ENCODE measurements at regions not wholly inside any gene's neighbourhood (a gene's known extent, or its start where the extent isn't known, plus 50 kb on each side); places are given as distances from the start of the nearest gene placed in this dataset.

DNA sequence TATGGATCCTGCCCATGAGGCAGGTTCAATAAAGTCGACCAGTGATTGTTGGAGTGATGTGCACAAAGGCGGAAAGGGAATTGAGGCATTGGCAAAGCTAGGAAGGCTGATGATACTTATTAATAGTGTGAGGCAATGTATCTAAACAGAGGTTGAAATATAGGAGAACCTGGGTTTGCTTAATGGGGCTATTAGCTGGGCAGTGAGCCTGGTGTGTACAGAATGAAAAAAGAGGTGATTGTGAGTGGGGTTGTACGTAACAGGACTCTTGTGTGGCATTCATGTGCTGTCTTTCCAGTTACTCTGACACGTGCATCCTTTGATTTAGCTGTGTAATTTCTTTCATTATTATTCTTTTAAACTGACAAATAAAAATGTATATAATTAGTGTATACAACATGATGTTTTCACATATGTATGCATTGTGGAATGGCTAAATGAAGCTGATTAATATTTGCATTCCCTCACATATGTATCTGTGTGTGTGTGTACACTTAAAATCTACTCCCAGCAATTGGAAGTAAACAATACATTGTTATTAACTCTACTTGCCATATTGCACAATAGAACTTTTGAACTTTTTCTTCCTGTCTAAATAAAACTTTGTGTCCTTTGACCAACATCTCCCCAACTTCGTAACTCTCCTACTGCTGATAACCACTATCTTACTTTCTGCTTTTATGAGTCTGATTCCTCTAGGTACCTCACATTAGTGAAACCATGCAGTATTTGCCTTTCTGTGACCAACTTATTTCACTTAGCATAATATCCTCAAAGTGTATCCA is 220.5 kb upstream of the SLC35B3 start (continued):
- TF ChIP-seq RXRA (IDR thresholded peaks at IDR 0.05) (peak; percentile 72 to 75), FOXA1 (IDR thresholded peaks at IDR 0.05) (peak; percentile 4), HNF4A (conservative IDR thresholded peaks at IDR 0.05) (peak; percentile 81 to 82), RAD21 (IDR thresholded peaks at IDR 0.05) (peak; percentile 29 to 45), NR2F2 (IDR thresholded peaks at IDR 0.05) (no peak), YY1 (IDR thresholded peaks at IDR 0.05) (peak; percentile 33)

DNA sequence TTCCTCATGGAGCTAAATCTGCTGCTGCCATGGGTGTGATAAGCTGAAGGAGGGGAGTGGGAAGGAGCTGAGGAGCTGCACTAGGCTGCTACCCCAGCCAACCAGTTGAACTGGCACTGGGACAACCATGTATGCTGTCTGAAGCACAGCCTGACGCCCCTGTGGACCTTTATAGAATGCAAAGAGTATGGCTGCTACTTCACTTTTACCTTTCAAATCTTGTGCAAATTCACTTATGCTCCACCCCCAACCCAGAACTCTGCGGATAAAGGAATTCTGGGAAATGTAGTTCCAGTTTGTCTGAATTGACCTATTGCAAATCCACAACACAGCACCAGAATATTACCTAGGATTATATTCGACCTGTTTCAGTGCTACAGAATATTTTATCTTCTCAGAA is 217.4 kb upstream of the SLC35B3 start:
- Histone ChIP-seq H3K9me3 (ENCODE audit: control insufficient read depth in 4 of 4, low read length in 3 of 4) (no peaks in the 10 kb centered on the region), H3K4me1 (ENCODE audit: control insufficient read depth in 4 of 4, insufficient read depth in 4 of 4, low read length in 3 of 4) (peaks cover 0 to 50% (median 30%) of the 10 kb centered on the region in 4 donors), H3K27ac (ENCODE audit: low read depth in 1 of 2, low read length in 2 of 2) (peak overlapping the region; percentile 54 to 65), H3K36me3 (ENCODE audit: control insufficient read depth in 4 of 4, insufficient read depth in 3 of 4, low read depth in 1 of 4, low read length in 3 of 4) (no peaks in the 10 kb centered on the region), H3K4me3 (ENCODE audit: low read depth in 1 of 3, low read length in 3 of 3) (peak overlapping the region; percentile 55 to 72 (median 62)), H3K27me3 (ENCODE audit: control insufficient read depth in 4 of 4, insufficient read depth in 4 of 4, low read length in 3 of 4) (no peaks in the 10 kb centered on the region), H3K9ac (ENCODE audit: low read depth in 1 of 2, low read length in 2 of 2) (peak overlapping the region in 1 of 2 donors; percentile 28)
- TF ChIP-seq REST (IDR thresholded peaks at IDR 0.05) (no peak), HNF4A (conservative IDR thresholded peaks at IDR 0.05) (peak in 1 of 2 donors; percentile 6), YY1 (IDR thresholded peaks at IDR 0.05) (peak; percentile 37), RXRA (IDR thresholded peaks at IDR 0.05) (peak in 1 of 2 donors; percentile 12), HNF4G (IDR thresholded peaks at IDR 0.05) (no peak)
- no peak for DNase-seq (ENCODE audit: low spot score)
- 47% methylated on average over 3 of the region's 3 CpGs for WGBS

- Histone ChIP-seq H3K27me3 (ENCODE audit: control insufficient read depth in 4 of 4, insufficient read depth in 4 of 4, low read length in 3 of 4) (no peaks in the 10 kb centered on the region), H3K36me3 (ENCODE audit: control insufficient read depth in 4 of 4, insufficient read depth in 3 of 4, low read depth in 1 of 4, low read length in 3 of 4) (no peaks in the 10 kb centered on the region), H3K4me1 (ENCODE audit: control insufficient read depth in 4 of 4, insufficient read depth in 4 of 4, low read length in 3 of 4) (peaks cover 0 to 44% (median 28%) of the 10 kb centered on the region in 4 donors), H3K9me3 (ENCODE audit: control insufficient read depth in 4 of 4, low read length in 3 of 4) (no peaks in the 10 kb centered on the region), H3K27ac (ENCODE audit: low read depth in 1 of 2, low read length in 2 of 2) (peak overlapping the region; percentile 54 to 65), H3K4me3 (ENCODE audit: low read depth in 1 of 3, low read length in 3 of 3) (peak overlapping the region; percentile 55 to 72 (median 62)), H3K9ac (ENCODE audit: low read depth in 1 of 2, low read length in 2 of 2) (no peak overlapping the region)
- TF ChIP-seq RAD21 (IDR thresholded peaks at IDR 0.05) (peak; percentile 28 to 38), GABPA (IDR thresholded peaks at IDR 0.05 in 1 of 2, conservative IDR thresholded peaks at IDR 0.05 in 1 of 2) (no peak), REST (IDR thresholded peaks at IDR 0.05) (peak; percentile 78), CTCF (IDR thresholded peaks at IDR 0.05; ENCODE audit: low read depth, low read length, missing input control) (no peak), NR2F2 (IDR thresholded peaks at IDR 0.05) (no peak), TAF1 (conservative IDR thresholded peaks at IDR 0.05) (peak; percentile 40), RXRA (IDR thresholded peaks at IDR 0.05) (peak in 1 of 2 donors; percentile 67), YY1 (IDR thresholded peaks at IDR 0.05) (peak; percentile 34), SP1 (IDR thresholded peaks at IDR 0.05) (no peak), FOXA1 (IDR thresholded peaks at IDR 0.05) (peak; percentile 66), JUND (IDR thresholded peaks at IDR 0.05) (peak; percentile 91 to 92), FOXA2 (IDR thresholded peaks at IDR 0.05) (peak; percentile 48), HNF4A (conservative IDR thresholded peaks at IDR 0.05) (peak; percentile 23 to 46)
- TF ChIP-seq, protein P1, sequence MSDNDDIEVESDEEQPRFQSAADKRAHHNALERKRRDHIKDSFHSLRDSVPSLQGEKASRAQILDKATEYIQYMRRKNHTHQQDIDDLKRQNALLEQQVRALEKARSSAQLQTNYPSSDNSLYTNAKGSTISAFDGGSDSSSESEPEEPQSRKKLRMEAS (IDR thresholded peaks at IDR 0.05): peak; percentile 45
- TF ChIP-seq, protein P2, sequence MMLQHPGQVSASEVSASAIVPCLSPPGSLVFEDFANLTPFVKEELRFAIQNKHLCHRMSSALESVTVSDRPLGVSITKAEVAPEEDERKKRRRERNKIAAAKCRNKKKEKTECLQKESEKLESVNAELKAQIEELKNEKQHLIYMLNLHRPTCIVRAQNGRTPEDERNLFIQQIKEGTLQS (IDR thresholded peaks at IDR 0.05): peak; percentile 38
- peak; percentile 37 for DNase-seq (ENCODE audit: low spot score)
- 52% methylated on average over 4 of the region's 4 CpGs for WGBS
Observed at GRCh38 chr6:8651998-8652397, 216.7 kb upstream of the SLC35B3 start.

All from liver (tissue), 8 donors.